SK-N-SH (cell line): ENCODE measurements at regions not wholly inside any gene's neighbourhood (a gene's known extent, or its start where the extent isn't known, plus 50 kb on each side); places are given as distances from the start of the nearest gene placed in this dataset.

Experiments used
- CTCF ChIA-PET: fragments of 300-600, 350-600 bp; formaldehyde crosslinking; extraction: SDS; loops from one replicate; lab custom pipeline; 2021; lab: Yijun Ruan, JAX
- POLR2A ChIA-PET: fragments of 350-600 bp; sonication (Branson Sonifier 250); formaldehyde crosslinking; extraction: SDS; loops from one replicate; lab custom pipeline; 2020; ENCODE audit warnings: antibody characterized with exemption, inconsistent platforms; lab: Yijun Ruan, JAX
- DNase-seq: peaks from one replicate; pipeline ENCODE4 v3.0.0; 2012
- H2AFZ ChIP-seq: fragments of 200-600 bp; sonication (generic); 2 replicates; pipeline ENCODE4 v1.8.1; 2016; ENCODE audit warnings: antibody characterized with exemption, mild to moderate bottlenecking, low read depth
- H3F3A ChIP-seq: fragments of 200-600 bp; sonication (generic); replicated peaks from 2 replicates; pipeline ENCODE3; 2016; ENCODE audit warnings: antibody characterized with exemption, mild to moderate bottlenecking; ENCODE audit not compliant: insufficient read depth
- H3K27ac ChIP-seq, 2 experiments: fragments of 200-500 bp in 1 of 2; fragments of 200-600 bp in 1 of 2; sonication (Bioruptor generic) in 1 of 2; sonication (generic), shearing (Covaris generic) in 1 of 2; 2 replicates each; pipeline versions ENCODE4 v1.5.1 to v1.6.1; 2014 to 2016; ENCODE audit warnings: low read depth in 2 of 2, inconsistent platforms in 1 of 2, low read length in 1 of 2, mild to moderate bottlenecking in 1 of 2, mixed read lengths in 1 of 2
- H3K27me3 ChIP-seq: fragments of 200-600 bp; sonication (generic), shearing (Covaris generic); 2 replicates; pipeline ENCODE4 v1.6.1; 2016; ENCODE audit warnings: mixed run types; ENCODE audit not compliant: insufficient read depth
- H3K36me3 ChIP-seq, 2 experiments: fragments of 200-500 bp in 1 of 2; fragments of 200-600 bp in 1 of 2; sonication (Bioruptor generic) in 1 of 2; sonication (generic) in 1 of 2; replicated peaks in 1 of 2; 2 replicates each; pipeline versions ENCODE3 to v1.5.1; 2014 to 2016; ENCODE audit warnings: low read length in 1 of 2, mild to moderate bottlenecking in 1 of 2; ENCODE audit not compliant: insufficient read depth in 2 of 2, control insufficient read depth in 1 of 2
- H3K4me1 ChIP-seq, 2 experiments: fragments of 200-500 bp in 1 of 2; fragments of 200-600 bp in 1 of 2; sonication (Bioruptor generic) in 1 of 2; sonication (generic), shearing (Covaris generic) in 1 of 2; 2 replicates each; pipeline versions ENCODE4 v1.5.1 to v1.6.1; 2014 to 2016; ENCODE audit warnings: low read depth in 1 of 2, low read length in 1 of 2, mixed run types in 1 of 2; ENCODE audit not compliant: insufficient read depth in 2 of 2, control insufficient read depth in 1 of 2
- H3K4me2 ChIP-seq: fragments of 200-600 bp; sonication (generic), shearing (Covaris generic); 2 replicates; pipeline ENCODE4 v1.6.1; 2017; ENCODE audit warnings: mixed run types
- H3K4me3 ChIP-seq, 2 experiments: fragments of 200-500 bp in 1 of 2; fragments of 200-600 bp in 1 of 2; sonication (Bioruptor generic) in 1 of 2; sonication (generic), shearing (Covaris generic) in 1 of 2; 2 replicates each; pipeline versions ENCODE4 v1.5.1 to v1.8.1; 2014 to 2016; ENCODE audit warnings: low read depth in 2 of 2, inconsistent platforms in 1 of 2, low read length in 1 of 2, mild to moderate bottlenecking in 1 of 2, mixed read lengths in 1 of 2, moderate library complexity in 1 of 2
- H3K79me2 ChIP-seq: fragments of 200-600 bp; sonication (generic); 2 replicates; pipeline ENCODE4 v1.8.1; 2017; ENCODE audit warnings: mild to moderate bottlenecking; ENCODE audit not compliant: insufficient read depth
- H3K9ac ChIP-seq: fragments of 200-600 bp; sonication (generic); 2 replicates; pipeline ENCODE4 v1.6.1; 2017; ENCODE audit warnings: mixed run types
- H3K9me2 ChIP-seq: fragments of 200-600 bp; sonication (generic); 2 replicates; pipeline ENCODE4 v1.6.1; 2017; ENCODE audit warnings: mixed run types
- H3K9me3 ChIP-seq: fragments of 200-600 bp; sonication (generic); 2 replicates; pipeline ENCODE4 v1.6.1; 2017; ENCODE audit warnings: mixed run types, mild to moderate bottlenecking, moderate library complexity
- H4K20me1 ChIP-seq: fragments of 200-600 bp; sonication (generic); 2 replicates; pipeline ENCODE4 v1.6.1; 2017; ENCODE audit warnings: mild to moderate bottlenecking, mixed run types; ENCODE audit not compliant: insufficient read depth
- CTCF ChIP-seq: fragments of 200-600 bp; sonication (generic); IDR thresholded peaks from 2 replicates; pipeline ENCODE4 v1.6.1; 2017; ENCODE audit warnings: antibody characterized with exemption, mild to moderate bottlenecking, moderate library complexity
- ELF1 ChIP-seq: IDR thresholded peaks from 2 replicates; pipeline ENCODE4 v1.4.0; 2012
- FOSL2 ChIP-seq: IDR thresholded peaks from 2 replicates; pipeline ENCODE4 v1.4.0; 2012; ENCODE audit warnings: low read depth, mild to moderate bottlenecking, moderate library complexity, borderline replicate concordance
- FOXJ3 ChIP-seq: sonication (generic); formaldehyde crosslinking; IDR thresholded peaks from 2 replicates; pipeline ENCODE4 v1.5.1; 2020; ENCODE audit warnings: mild to moderate bottlenecking, missing genetic modification reagents
- GABPA ChIP-seq: IDR thresholded peaks from 2 replicates; pipeline ENCODE4 v1.4.0; 2012; ENCODE audit warnings: low read depth, mild to moderate bottlenecking
- GATA2 ChIP-seq: sonication (generic); formaldehyde crosslinking; IDR thresholded peaks from 2 replicates; pipeline ENCODE4 v1.5.0; 2020; ENCODE audit warnings: mild to moderate bottlenecking, missing genetic modification reagents
- IRF3 ChIP-seq: fragments of 150-350 bp; IDR thresholded peaks from 2 replicates; pipeline ENCODE4 v1.6.1; 2016; ENCODE audit warnings: mild to moderate bottlenecking, low read depth, low read length
- JUND ChIP-seq: IDR thresholded peaks from 2 replicates; pipeline ENCODE4 v1.4.0; 2012
- MEF2A ChIP-seq: IDR thresholded peaks from 2 replicates; pipeline ENCODE4 v1.4.0; 2012; ENCODE audit warnings: low read depth, borderline replicate concordance
- MXI1 ChIP-seq: IDR thresholded peaks from 2 replicates; pipeline ENCODE4 v1.6.1; 2012; ENCODE audit warnings: mild to moderate bottlenecking, low read depth, low read length, improper control_type of control experiment
- NRF1 ChIP-seq: IDR thresholded peaks from 2 replicates; pipeline ENCODE4 v1.6.1; 2012; ENCODE audit warnings: low read depth, mild to moderate bottlenecking, low read length
- PBX3 ChIP-seq: IDR thresholded peaks from 2 replicates; pipeline ENCODE4; 2012
- POLR2AphosphoS5 ChIP-seq: IDR thresholded peaks from 2 replicates; pipeline ENCODE4 v1.6.1; 2012; ENCODE audit warnings: low read depth, low read length
- RAD21 ChIP-seq: IDR thresholded peaks from 2 replicates; pipeline ENCODE4 v1.6.1; 2012; ENCODE audit warnings: mild to moderate bottlenecking, low read length
- RCOR1 ChIP-seq: fragments of 150-350 bp; IDR thresholded peaks from 2 replicates; pipeline ENCODE4 v1.6.1; 2017; ENCODE audit warnings: antibody characterized with exemption, low read length
- REST ChIP-seq: IDR thresholded peaks from 2 replicates; pipeline ENCODE4 v1.6.1; 2012; ENCODE audit warnings: mild to moderate bottlenecking, low read depth, low read length, moderate library complexity
- RXRA ChIP-seq: IDR thresholded peaks from 2 replicates; pipeline ENCODE4 v1.4.0; 2012; ENCODE audit warnings: low read depth, mild to moderate bottlenecking, borderline replicate concordance
- TCF12 ChIP-seq: IDR thresholded peaks from 2 replicates; pipeline ENCODE4 v1.4.0; 2012
- USF2 ChIP-seq: fragments of 150-350 bp; IDR thresholded peaks from 2 replicates; pipeline ENCODE4 v1.6.1; 2017; ENCODE audit warnings: antibody characterized with exemption, low read length, low read depth, borderline replicate concordance
- ZBTB33 ChIP-seq: IDR thresholded peaks from 2 replicates; pipeline ENCODE4 v1.4.0; 2012; ENCODE audit warnings: low read depth, borderline replicate concordance
- WGBS: methylation state at CpG from one replicate; pipeline ENCODE4 v1.1.6; 2017; ENCODE audit warnings: low lambda C conversion rate; 5-methylcytosine and 5-hydroxymethylcytosine counted together

- no peak overlapping the region for H3K27ac ChIP-seq
- CTCF ChIA-PET, result no interaction called here
- H2AFZ ChIP-seq, result no peak overlapping the region
- H3K9me2 ChIP-seq, result no peaks in the 10 kb centered on the region; the same call in 1 of the 2 replicates
- H3K27me3 ChIP-seq, result no peaks in the 10 kb centered on the region
- H3K4me1 ChIP-seq, result no peaks in the 10 kb centered on the region
- no peak overlapping the region for H3K9ac ChIP-seq
- no peaks in the 10 kb centered on the region for H3K79me2 ChIP-seq
- WGBS, result 82% methylated on average over 2 of the region's 2 CpGs
- no peaks in the 10 kb centered on the region for H3K9me3 ChIP-seq
- no peak overlapping the region for H3K4me3 ChIP-seq
- no peaks in the 10 kb centered on the region for H3K36me3 ChIP-seq
- TF ChIP-seq PBX3 (no peak), MXI1 (no peak), TCF12 (no peak), MEF2A (no peak), ZBTB33 (no peak), USF2 (no peak), JUND (no peak), RCOR1 (no peak)
- no peaks in the 10 kb centered on the region for H3F3A ChIP-seq
- DNase-seq, result no peak
- H3K4me2 ChIP-seq, result no peak overlapping the region
- H4K20me1 ChIP-seq, result no peaks in the 10 kb centered on the region
- POLR2A ChIA-PET, result no interaction called here
Observed at GRCh38 chr16:64321881-64322280, 800.0 kb downstream of the CDH11 start.

GRCh38 chr16:64321066-64321465 lies 800.8 kb downstream of the CDH11 start:
- Histone ChIP-seq H3K4me3 (no peak overlapping the region), H3K9me3 (no peaks in the 10 kb centered on the region), H4K20me1 (no peaks in the 10 kb centered on the region), H3K9ac (no peak overlapping the region), H3K4me2 (no peak overlapping the region), H3K4me1 (no peaks in the 10 kb centered on the region), H3K27ac (no peak overlapping the region), H3K36me3 (no peaks in the 10 kb centered on the region), H3K79me2 (no peaks in the 10 kb centered on the region), H2AFZ (no peak overlapping the region; the same call in 1 of the 2 replicates), H3K27me3 (no peaks in the 10 kb centered on the region), H3F3A (no peaks in the 10 kb centered on the region), H3K9me2 (no peaks in the 10 kb centered on the region; the same call in 1 of the 2 replicates)
- DNase-seq, result no peak
- POLR2A ChIA-PET, result no interaction called here
- WGBS, result 59% methylated on average over 1 of the region's 1 CpG
- CTCF ChIA-PET, result no interaction called here
- TF ChIP-seq CTCF (no peak), IRF3 (no peak), GABPA (no peak), ELF1 (no peak), NRF1 (no peak), FOSL2 (no peak), GATA2 (no peak), RXRA (no peak), FOXJ3 (CRISPR knock-in tag) (no peak), POLR2AphosphoS5 (no peak), RAD21 (no peak), REST (no peak), MXI1 (no peak)
